ENCODE measurements at regions not wholly inside any gene's neighbourhood (a gene's known extent, or its start where the extent isn't known, plus 50 kb on each side); places are given as distances from the start of the nearest gene placed in this dataset.

GRCh38 chr3:10581716-10582115, 76.3 kb upstream of the ATP2B2 start:
- Histone ChIP-seq H3K27ac (ENCODE audit: low read depth, low read length) (no peak overlapping the region), H3K36me3 (ENCODE audit: control insufficient read depth, insufficient read depth, low read length) (no peaks in the 10 kb centered on the region), H3K27me3 (ENCODE audit: control insufficient read depth, insufficient read depth, low read length, poor library complexity, severe bottlenecking) (no peaks in the 10 kb centered on the region), H3K4me1 (ENCODE audit: control insufficient read depth, insufficient read depth, low read length) (no peaks in the 10 kb centered on the region), H3K9ac (ENCODE audit: extremely low read depth, low read length, poor library complexity, severe bottlenecking) (no peak overlapping the region), H3K4me3 (ENCODE audit: low read length) (no peak overlapping the region), H3K9me3 (ENCODE audit: control insufficient read depth, low read length) (no peaks in the 10 kb centered on the region)
- WGBS, 2 experiments (ENCODE audit: insufficient coverage in 1 of 2, insufficient read length in 1 of 2), result 90 to 95% methylated on average over 4 to 8 of the region's 8 CpGs
- H3K4me1 Mint-ChIP-seq, result no peaks in the 10 kb centered on the region
- H3K27me3 Mint-ChIP-seq (ENCODE audit: insufficient read depth), result peaks cover 7% of the 10 kb centered on the region
- TF ChIP-seq CTCF (conservative IDR thresholded peaks at IDR 0.05), result no peak
- no peak overlapping the region for H3K27ac Mint-ChIP-seq
- no peaks in the 10 kb centered on the region for H3K9me3 Mint-ChIP-seq
- H3K4me3 Mint-ChIP-seq, result no peak overlapping the region
- DNase-seq, result no peak
- H3K36me3 Mint-ChIP-seq (ENCODE audit: low read depth), result no peaks in the 10 kb centered on the region

- no peaks in the 10 kb centered on the region for H3K4me1 ChIP-seq (ENCODE audit: control insufficient read depth, insufficient read depth, low read length)
- 88% methylated on average over 3 of the region's 3 CpGs for WGBS, 2 experiments (ENCODE audit: insufficient coverage in 1 of 2, insufficient read length in 1 of 2)
- DNase-seq, result no peak
- TF ChIP-seq CTCF (conservative IDR thresholded peaks at IDR 0.05), result no peak
- Mint-ChIP-seq H3K36me3 (ENCODE audit: low read depth) (no peaks in the 10 kb centered on the region), H3K27ac (no peak overlapping the region), H3K27me3 (ENCODE audit: insufficient read depth) (peaks cover 8% of the 10 kb centered on the region), H3K9me3 (no peaks in the 10 kb centered on the region), H3K4me3 (no peak overlapping the region), H3K4me1 (no peaks in the 10 kb centered on the region)
- H3K36me3 ChIP-seq (ENCODE audit: control insufficient read depth, insufficient read depth, low read length), result no peaks in the 10 kb centered on the region
- H3K4me3 ChIP-seq (ENCODE audit: low read length), result no peak overlapping the region
- H3K9me3 ChIP-seq (ENCODE audit: control insufficient read depth, low read length), result no peaks in the 10 kb centered on the region
- H3K9ac ChIP-seq (ENCODE audit: extremely low read depth, low read length, poor library complexity, severe bottlenecking), result no peak overlapping the region
- H3K27me3 ChIP-seq (ENCODE audit: control insufficient read depth, insufficient read depth, low read length, poor library complexity, severe bottlenecking), result no peaks in the 10 kb centered on the region
- H3K27ac ChIP-seq (ENCODE audit: low read depth, low read length), result no peak overlapping the region
Measured at GRCh38 chr3:10582733-10583132, 77.3 kb upstream of the ATP2B2 start.

DNA sequence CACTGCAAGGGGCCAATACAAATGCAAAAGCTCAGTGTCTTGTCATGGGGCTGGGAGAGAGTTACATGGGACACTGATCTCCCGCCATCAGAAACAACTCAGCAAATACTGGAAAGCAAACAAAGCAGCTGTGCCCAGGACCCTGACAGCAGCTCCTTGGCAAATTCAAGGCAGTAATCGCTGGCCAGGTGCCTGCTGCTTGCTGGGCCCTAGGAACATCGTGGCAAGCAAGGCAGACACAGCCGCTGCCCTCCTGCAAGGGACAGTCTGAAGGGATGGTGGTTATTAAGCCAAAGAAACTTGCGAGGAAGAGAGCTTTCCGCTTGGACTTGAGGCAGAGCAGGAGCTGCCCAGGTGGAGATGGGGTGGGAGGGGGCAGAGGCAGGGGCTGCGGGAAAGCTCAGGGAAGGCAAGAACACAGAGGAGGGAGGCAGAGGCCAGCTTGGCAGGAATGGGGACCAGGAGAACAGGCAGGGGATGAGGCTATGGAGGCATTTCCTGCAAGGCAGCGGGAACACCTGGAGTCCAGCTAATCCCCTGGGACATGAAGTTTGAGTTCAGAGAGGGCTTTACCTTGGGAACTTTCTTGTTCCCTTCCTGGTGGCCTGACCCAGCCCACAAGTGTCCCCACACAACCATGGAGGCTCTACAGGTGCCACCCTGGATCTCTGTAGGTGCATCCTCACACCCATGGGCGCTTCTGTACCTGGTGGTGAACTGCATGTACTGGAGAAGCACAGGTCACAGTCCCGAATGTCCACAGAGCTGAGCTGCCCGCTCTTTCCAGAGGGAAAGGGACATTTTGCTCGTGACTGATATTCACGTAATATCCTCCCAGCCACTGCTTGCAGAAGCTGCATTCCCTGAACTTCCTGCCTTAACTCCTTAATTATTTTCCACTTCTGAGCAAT, 78.7 kb upstream of the ATP2B2 start:
- Histone ChIP-seq H3K4me1 (ENCODE audit: control insufficient read depth, insufficient read depth, low read length) (no peaks in the 10 kb centered on the region), H3K4me3 (ENCODE audit: low read length) (no peak overlapping the region), H3K36me3 (ENCODE audit: control insufficient read depth, insufficient read depth, low read length) (no peaks in the 10 kb centered on the region), H3K27me3 (ENCODE audit: control insufficient read depth, insufficient read depth, low read length, poor library complexity, severe bottlenecking) (no peaks in the 10 kb centered on the region), H3K9me3 (ENCODE audit: control insufficient read depth, low read length) (no peaks in the 10 kb centered on the region), H3K27ac (ENCODE audit: low read depth, low read length) (no peak overlapping the region), H3K9ac (ENCODE audit: extremely low read depth, low read length, poor library complexity, severe bottlenecking) (no peak overlapping the region)
- Mint-ChIP-seq H3K4me3 (no peak overlapping the region), H3K9me3 (no peaks in the 10 kb centered on the region), H3K4me1 (no peaks in the 10 kb centered on the region), H3K27me3 (ENCODE audit: insufficient read depth) (peaks cover 8% of the 10 kb centered on the region), H3K27ac (no peak overlapping the region), H3K36me3 (ENCODE audit: low read depth) (no peaks in the 10 kb centered on the region)
- WGBS, 2 experiments (ENCODE audit: insufficient coverage in 1 of 2, insufficient read length in 1 of 2), result 80 to 84% methylated on average over 13 of the region's 13 CpGs
- no peak for DNase-seq
- TF ChIP-seq CTCF (conservative IDR thresholded peaks at IDR 0.05), result no peak
